ENCODE measurements at regions not wholly inside any gene's neighbourhood (a gene's known extent, or its start where the extent isn't known, plus 50 kb on each side); places are given as distances from the start of the nearest gene placed in this dataset.

DNA sequence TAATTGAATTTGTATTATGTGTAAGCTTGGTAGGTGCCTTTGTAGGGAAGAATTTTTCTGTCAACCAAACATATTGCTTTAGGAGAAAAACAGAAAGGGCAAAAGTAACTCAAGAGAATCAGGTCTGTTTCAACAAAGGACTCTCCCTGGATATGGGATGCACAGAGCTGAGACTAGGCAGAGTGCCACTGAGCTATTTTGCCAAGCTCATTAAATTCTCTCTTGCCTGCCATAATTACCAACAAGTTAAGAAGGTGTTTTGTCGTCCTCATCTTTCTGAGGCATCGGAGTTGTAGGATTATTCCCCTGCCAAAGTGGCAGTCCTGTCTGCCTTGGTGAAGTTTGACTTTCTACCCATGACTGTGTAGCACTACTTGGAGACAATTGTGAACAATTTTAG, 438.9 kb upstream of the SEL1L start:
- no peak for TF ChIP-seq EZH2 (IDR thresholded peaks at IDR 0.05)
- no peak for TF ChIP-seq POLR2AphosphoS5 (IDR thresholded peaks at IDR 0.05; ENCODE audit: borderline replicate concordance, low read depth, low read length)
